Vagina (tissue), 2 donors: ENCODE measurements at regions not wholly inside any gene's neighbourhood (a gene's known extent, or its start where the extent isn't known, plus 50 kb on each side); places are given as distances from the start of the nearest gene placed in this dataset.

Experiments
- DNase-seq, 2 donors: peaks; one replicate each; pipeline ENCODE4 v3.0.0-alpha.2; 2017; ENCODE audit errors: extremely low spot score in 2 of 2
- H3K27ac ChIP-seq: fragments of 200-600 bp; sonication (generic); one replicate; pipeline ENCODE4 v1.5.1; 2019
- H3K27me3 ChIP-seq: fragments of 200-600 bp; sonication (generic); one replicate; pipeline ENCODE4 v1.5.1; 2019
- H3K36me3 ChIP-seq, 2 donors: fragments of 200-600 bp; sonication (generic); one replicate each; pipeline ENCODE4 v1.5.1; 2017 to 2019
- H3K4me1 ChIP-seq: fragments of 200-600 bp; sonication (generic); one replicate; pipeline ENCODE4 v1.5.1; 2019
- H3K4me3 ChIP-seq, 2 donors: fragments of 200-600 bp; sonication (generic); 1 replicate in 1 of 2; 2 replicates in 1 of 2; pipeline ENCODE4 v1.5.1; 2016 to 2019
- H3K9me3 ChIP-seq: fragments of 200-600 bp; sonication (generic); one replicate; pipeline ENCODE4 v1.5.1; 2019
- POLR2A ChIP-seq, 2 donors: fragments of 450-650 bp; IDR thresholded peaks; one replicate each; pipeline ENCODE4 v1.6.1; 2017; ENCODE audit warnings: antibody characterized with exemption in 2 of 2, mild to moderate bottlenecking in 2 of 2, moderate library complexity in 2 of 2
- POLR2AphosphoS5 ChIP-seq, 2 donors: sonication (generic); formaldehyde crosslinking; IDR thresholded peaks; one replicate each; pipeline ENCODE4 v1.9.0; 2017; ENCODE audit warnings: antibody characterized with exemption in 2 of 2, mild to moderate bottlenecking in 2 of 2, low read depth in 1 of 2; ENCODE audit not compliant: insufficient read depth in 1 of 2
- intact Hi-C: fragments of 100-400 bp; cut with DNase I; formaldehyde crosslinking; loops from one replicate; pipeline ENCODE4 v1.15.1; 2023
- TF ChIP-seq, protein P1 (sequence below), 3 experiments: fragments of 450-650 bp in 2 of 3; fragments of 200-600 bp in 1 of 3; sonication (generic) in 1 of 3; IDR thresholded peaks; one replicate each; pipeline ENCODE4 v1.5.1; 2017 to 2019; ENCODE audit warnings: antibody characterized with exemption in 3 of 3, mild to moderate bottlenecking in 2 of 3, moderate library complexity in 2 of 3

DNA sequence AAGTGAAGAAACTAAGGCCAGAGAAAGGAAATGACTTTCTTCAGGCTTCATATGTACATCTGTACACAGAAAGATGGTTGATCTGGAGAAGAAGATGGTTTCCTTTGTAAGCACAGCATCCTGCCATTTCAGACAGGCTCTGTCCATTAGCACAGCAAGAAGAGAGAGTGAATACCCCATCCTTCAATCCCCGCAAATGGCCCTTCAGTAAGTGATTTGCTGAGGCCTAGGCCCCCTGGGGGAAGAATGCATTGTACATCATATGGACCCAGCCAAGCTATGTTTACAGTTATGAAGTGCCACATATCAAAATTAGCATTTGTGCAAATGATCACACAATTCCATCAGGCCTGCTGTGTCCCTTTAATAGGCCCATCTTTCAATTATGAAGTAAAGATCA, 657.4 kb downstream of the BRINP1 start:
- H3K36me3 ChIP-seq = no peaks in the 10 kb centered on the region
- intact Hi-C loops = no loop called here
- no peak for TF ChIP-seq POLR2AphosphoS5 (IDR thresholded peaks at IDR 0.05; ENCODE audit: insufficient read depth in 1 of 2, low read depth in 1 of 2)
- TF ChIP-seq, protein P1, sequence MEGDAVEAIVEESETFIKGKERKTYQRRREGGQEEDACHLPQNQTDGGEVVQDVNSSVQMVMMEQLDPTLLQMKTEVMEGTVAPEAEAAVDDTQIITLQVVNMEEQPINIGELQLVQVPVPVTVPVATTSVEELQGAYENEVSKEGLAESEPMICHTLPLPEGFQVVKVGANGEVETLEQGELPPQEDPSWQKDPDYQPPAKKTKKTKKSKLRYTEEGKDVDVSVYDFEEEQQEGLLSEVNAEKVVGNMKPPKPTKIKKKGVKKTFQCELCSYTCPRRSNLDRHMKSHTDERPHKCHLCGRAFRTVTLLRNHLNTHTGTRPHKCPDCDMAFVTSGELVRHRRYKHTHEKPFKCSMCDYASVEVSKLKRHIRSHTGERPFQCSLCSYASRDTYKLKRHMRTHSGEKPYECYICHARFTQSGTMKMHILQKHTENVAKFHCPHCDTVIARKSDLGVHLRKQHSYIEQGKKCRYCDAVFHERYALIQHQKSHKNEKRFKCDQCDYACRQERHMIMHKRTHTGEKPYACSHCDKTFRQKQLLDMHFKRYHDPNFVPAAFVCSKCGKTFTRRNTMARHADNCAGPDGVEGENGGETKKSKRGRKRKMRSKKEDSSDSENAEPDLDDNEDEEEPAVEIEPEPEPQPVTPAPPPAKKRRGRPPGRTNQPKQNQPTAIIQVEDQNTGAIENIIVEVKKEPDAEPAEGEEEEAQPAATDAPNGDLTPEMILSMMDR (IDR thresholded peaks at IDR 0.05) = no peak
- TF ChIP-seq POLR2A (IDR thresholded peaks at IDR 0.05) = no peak

DNA sequence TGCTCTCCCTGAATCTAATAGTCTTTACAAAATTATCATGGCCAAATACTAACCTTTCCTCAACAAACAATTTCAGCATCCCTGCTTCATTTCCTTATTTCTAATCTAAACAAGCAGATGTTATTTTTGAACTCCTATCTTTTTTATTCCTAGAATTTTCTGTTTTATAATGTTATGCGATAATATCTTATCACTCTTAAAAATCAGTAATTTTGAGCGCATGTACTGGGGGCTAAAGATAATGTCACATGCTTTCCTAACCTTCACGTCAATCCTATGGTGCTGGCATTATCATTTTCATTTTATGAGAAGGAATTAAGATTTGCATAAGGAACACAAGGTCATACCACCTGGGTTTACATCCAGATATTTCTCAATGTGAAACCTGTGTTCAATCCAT, 648.0 kb downstream of the BRINP1 start:
- intact Hi-C loops = no loop called here
- TF ChIP-seq, protein P1 (IDR thresholded peaks at IDR 0.05) = no peak
- TF ChIP-seq POLR2AphosphoS5 (IDR thresholded peaks at IDR 0.05; ENCODE audit: insufficient read depth in 1 of 2, low read depth in 1 of 2) (no peak), POLR2A (IDR thresholded peaks at IDR 0.05) (no peak)
- Histone ChIP-seq H3K4me1 (no peaks in the 10 kb centered on the region), H3K36me3 (no peaks in the 10 kb centered on the region), H3K9me3 (no peaks in the 10 kb centered on the region), H3K27me3 (no peaks in the 10 kb centered on the region), H3K27ac (no peak overlapping the region), H3K4me3 (no peak overlapping the region)
- DNase-seq = no peak

More for the DNA sequence above, 657.4 kb downstream of the BRINP1 start:
- Histone ChIP-seq H3K27ac (no peak overlapping the region), H3K9me3 (no peaks in the 10 kb centered on the region), H3K4me3 (no peak overlapping the region), H3K27me3 (no peaks in the 10 kb centered on the region), H3K4me1 (no peaks in the 10 kb centered on the region)
- DNase-seq = no peak

DNA sequence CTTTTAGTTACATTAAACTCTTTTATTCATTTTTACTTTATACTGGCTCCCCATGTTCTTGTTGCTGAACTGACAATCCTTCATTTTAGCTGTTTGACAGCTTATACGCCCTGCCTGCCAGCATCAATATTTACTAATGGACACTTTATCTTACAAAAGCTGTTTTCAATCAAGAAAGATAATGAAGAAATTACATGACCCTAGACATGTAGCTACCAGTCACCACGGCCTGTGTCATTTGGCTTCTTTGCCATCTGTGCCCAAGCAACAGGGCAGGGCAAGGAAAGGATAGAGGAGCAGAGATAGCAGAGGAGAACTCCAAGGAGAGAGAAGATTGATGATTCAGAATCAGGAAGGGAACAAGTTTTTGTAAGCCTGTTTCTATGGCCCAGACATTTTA, 647.3 kb downstream of the BRINP1 start:
- TF ChIP-seq, protein P1 (IDR thresholded peaks at IDR 0.05) = no peak
- no peak for TF ChIP-seq POLR2AphosphoS5 (IDR thresholded peaks at IDR 0.05; ENCODE audit: insufficient read depth in 1 of 2, low read depth in 1 of 2)
- no peak for TF ChIP-seq POLR2A (IDR thresholded peaks at IDR 0.05)
- H3K4me3 ChIP-seq = no peak overlapping the region

DNA sequence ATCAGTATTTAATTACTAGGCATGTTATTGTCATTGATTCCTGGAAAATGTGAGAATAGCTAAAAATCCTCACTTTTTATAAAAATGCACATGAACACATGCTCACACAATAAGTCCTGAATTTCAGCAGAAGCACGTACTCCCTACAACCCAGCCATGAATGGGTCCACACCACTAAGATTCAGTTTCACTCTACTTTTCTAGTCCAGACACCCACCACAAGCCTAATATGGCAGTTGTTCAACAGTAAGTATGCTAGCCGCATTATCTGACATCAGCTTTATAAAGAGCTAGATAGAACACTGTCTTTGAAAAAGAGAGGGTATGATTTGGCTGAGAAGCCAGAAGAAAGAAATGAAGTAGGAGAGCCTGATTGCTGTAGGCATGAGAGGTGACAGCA, 639.3 kb downstream of the BRINP1 start:
- intact Hi-C loops = no loop called here
- Histone ChIP-seq H3K4me1 (no peaks in the 10 kb centered on the region), H3K27me3 (no peaks in the 10 kb centered on the region), H3K27ac (no peak overlapping the region), H3K36me3 (no peaks in the 10 kb centered on the region), H3K9me3 (no peaks in the 10 kb centered on the region), H3K4me3 (no peak overlapping the region)
- TF ChIP-seq, protein P1 (IDR thresholded peaks at IDR 0.05) = no peak
- TF ChIP-seq POLR2AphosphoS5 (IDR thresholded peaks at IDR 0.05; ENCODE audit: insufficient read depth in 1 of 2, low read depth in 1 of 2) (no peak), POLR2A (IDR thresholded peaks at IDR 0.05) (no peak)
- no peak for DNase-seq

More for the DNA sequence above, 647.3 kb downstream of the BRINP1 start:
- no peak for DNase-seq
- H3K27me3 ChIP-seq = no peaks in the 10 kb centered on the region
- H3K27ac ChIP-seq = no peak overlapping the region
- H3K9me3 ChIP-seq = no peaks in the 10 kb centered on the region
- intact Hi-C loops = no loop called here
- no peaks in the 10 kb centered on the region for H3K4me1 ChIP-seq
- no peaks in the 10 kb centered on the region for H3K36me3 ChIP-seq

DNA sequence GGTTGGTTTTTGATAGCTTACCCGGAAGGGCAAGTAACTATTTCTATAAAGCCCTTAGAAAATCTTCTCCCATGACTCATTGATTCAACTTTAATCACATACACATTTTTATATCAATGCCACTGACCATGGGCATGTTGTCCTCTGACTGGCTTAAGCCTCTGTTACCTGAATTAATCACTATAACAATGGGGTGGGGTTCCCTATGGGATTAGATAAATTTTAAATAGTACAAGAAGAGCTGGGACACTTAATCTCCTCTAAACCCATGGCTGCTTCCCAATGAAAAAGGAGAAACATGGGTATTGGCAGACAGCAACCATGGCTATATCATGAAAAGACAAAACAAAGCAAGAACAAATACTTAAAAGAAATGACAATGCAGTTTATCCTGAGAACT, 636.2 kb downstream of the BRINP1 start:
- Histone ChIP-seq H3K27me3 (no peaks in the 10 kb centered on the region), H3K27ac (no peak overlapping the region), H3K4me1 (no peaks in the 10 kb centered on the region), H3K9me3 (peaks cover 3% of the 10 kb centered on the region), H3K4me3 (no peak overlapping the region), H3K36me3 (no peaks in the 10 kb centered on the region)
- DNase-seq = no peak
- intact Hi-C loops = no loop called here
- TF ChIP-seq, protein P1 (IDR thresholded peaks at IDR 0.05) = no peak
- no peak for TF ChIP-seq POLR2AphosphoS5 (IDR thresholded peaks at IDR 0.05; ENCODE audit: insufficient read depth in 1 of 2, low read depth in 1 of 2)
- TF ChIP-seq POLR2A (IDR thresholded peaks at IDR 0.05) = no peak
